SK-N-SH treated with all-trans-retinoic acid at 6 μM for 48 hours (cell line): ENCODE measurements at regions not wholly inside any gene's neighbourhood (a gene's known extent, or its start where the extent isn't known, plus 50 kb on each side); places are given as distances from the start of the nearest gene placed in this dataset.

Experiments used
- ATAC-seq: fragments of 200-7000 bp; cut with Tn5 transposase; 3 replicates; pipeline ENCODE4 v1.9.1; 2020; ENCODE audit warnings: mild to moderate bottlenecking, moderate library complexity
- ARNTL ChIP-seq: fragments of 450-650 bp; formaldehyde crosslinking; IDR thresholded peaks from 2 replicates; pipeline ENCODE4 v1.5.0; 2020; ENCODE audit warnings: low read depth, mild to moderate bottlenecking, moderate library complexity, borderline replicate concordance
- BACH2 ChIP-seq: fragments of 250-450 bp; sonication (Bioruptor Pico); IDR thresholded peaks from 2 replicates; pipeline ENCODE4 v1.9.0; 2021; ENCODE audit warnings: mild to moderate bottlenecking, borderline replicate concordance
- CREB5 ChIP-seq: fragments of 250-450 bp; sonication (Bioruptor Pico); IDR thresholded peaks from 2 replicates; pipeline ENCODE4 v1.5.1; 2020; ENCODE audit warnings: low read depth, mild to moderate bottlenecking, moderate library complexity
- CSDC2 ChIP-seq: fragments of 250-450 bp; sonication (Bioruptor Pico); IDR thresholded peaks from 2 replicates; pipeline ENCODE4 v1.5.0; 2020; ENCODE audit warnings: mild to moderate bottlenecking, moderate library complexity
- ESRRG ChIP-seq: fragments of 250-450 bp; sonication (Bioruptor Pico); IDR thresholded peaks from 2 replicates; pipeline ENCODE4 v1.6.1; 2021; ENCODE audit warnings: mild to moderate bottlenecking
- GLIS3 ChIP-seq: fragments of 250-450 bp; sonication (Bioruptor Pico); IDR thresholded peaks from 2 replicates; pipeline ENCODE4 v1.5.0; 2020; ENCODE audit warnings: mild to moderate bottlenecking, moderate library complexity
- ISL1 ChIP-seq: fragments of 250-450 bp; sonication (Bioruptor Pico); IDR thresholded peaks from 2 replicates; pipeline ENCODE4 v2.1.2; 2022; ENCODE audit warnings: mild to moderate bottlenecking, moderate library complexity
- OSR1 ChIP-seq: fragments of 250-450 bp; sonication (Bioruptor Pico); IDR thresholded peaks from 2 replicates; pipeline ENCODE4 v1.8.0; 2022; ENCODE audit warnings: moderate library complexity, mild to moderate bottlenecking, inconsistent platforms
- PATZ1 ChIP-seq: fragments of 250-450 bp; sonication (Bioruptor Pico); IDR thresholded peaks from 2 replicates; pipeline ENCODE4 v1.8.0; 2020; ENCODE audit warnings: mild to moderate bottlenecking, moderate library complexity, borderline replicate concordance
- POU6F1 ChIP-seq: fragments of 250-450 bp; sonication (Bioruptor Pico); IDR thresholded peaks from 2 replicates; pipeline ENCODE4 v1.8.0; 2021; ENCODE audit warnings: low read depth, mild to moderate bottlenecking, moderate library complexity, borderline replicate concordance
- PPARA ChIP-seq: fragments of 250-450 bp; sonication (Bioruptor Pico); IDR thresholded peaks from 2 replicates; pipeline ENCODE4 v1.5.0; 2020; ENCODE audit warnings: mild to moderate bottlenecking, borderline replicate concordance
- SNAI2 ChIP-seq: fragments of 250-450 bp; sonication (Bioruptor Pico); IDR thresholded peaks from 2 replicates; pipeline ENCODE4 v1.5.0; 2020; ENCODE audit warnings: mild to moderate bottlenecking, moderate library complexity
- TOX ChIP-seq: fragments of 250-450 bp; sonication (Bioruptor Pico); IDR thresholded peaks from 2 replicates; pipeline ENCODE4 v1.8.0; 2021; ENCODE audit warnings: mild to moderate bottlenecking, moderate library complexity, borderline replicate concordance
- TSHZ2 ChIP-seq: fragments of 250-450 bp; sonication (Bioruptor Pico); IDR thresholded peaks from 2 replicates; pipeline ENCODE4 v1.5.0; 2020; ENCODE audit warnings: mild to moderate bottlenecking, moderate library complexity
- ZNF70 ChIP-seq: fragments of 450-650 bp; formaldehyde crosslinking; IDR thresholded peaks from 2 replicates; pipeline ENCODE4 v1.5.0; 2020; ENCODE audit warnings: mild to moderate bottlenecking, moderate library complexity

GRCh38 chr4:171221181-171221580, 592.0 kb upstream of the GALNTL6 start (continued):
- TF ChIP-seq POU6F1 (CRISPR knock-in tag) = no peak
- no peak for TF ChIP-seq PATZ1

GRCh38 chr4:171203425-171203824, 609.8 kb upstream of the GALNTL6 start:
- ATAC-seq = peak; percentile 87
- TF ChIP-seq PATZ1 = no peak
- TF ChIP-seq POU6F1 (CRISPR knock-in tag) = no peak

GRCh38 chr4:171202908-171203307, 610.3 kb upstream of the GALNTL6 start:
- no peak for ATAC-seq
- no peak for TF ChIP-seq ZNF70 (CRISPR knock-in tag)

- no peak for ATAC-seq
- TF ChIP-seq ESRRG (CRISPR knock-in tag) = no peak
- no peak for TF ChIP-seq TOX
- TF ChIP-seq OSR1 (CRISPR knock-in tag) = no peak
- no peak for TF ChIP-seq TSHZ2 (CRISPR knock-in tag)
- no peak for TF ChIP-seq BACH2 (CRISPR knock-in tag)
- no peak for TF ChIP-seq PPARA (CRISPR knock-in tag)
- no peak for TF ChIP-seq ISL1 (CRISPR knock-in tag)
- TF ChIP-seq ARNTL (CRISPR knock-in tag) = no peak
- TF ChIP-seq ZNF70 (CRISPR knock-in tag) = no peak
- no peak for TF ChIP-seq GLIS3 (CRISPR knock-in tag)
- no peak for TF ChIP-seq PATZ1
- TF ChIP-seq SNAI2 = no peak
These were observed 626.5 kb upstream of the GALNTL6 start for GRCh38 chr4:171186700-171187099.

- no peak for ATAC-seq
- TF ChIP-seq TOX = no peak
- no peak for TF ChIP-seq CSDC2 (CRISPR knock-in tag)
- no peak for TF ChIP-seq CREB5 (CRISPR knock-in tag)
- no peak for TF ChIP-seq POU6F1 (CRISPR knock-in tag)
- TF ChIP-seq PATZ1 = no peak
- TF ChIP-seq BACH2 (CRISPR knock-in tag) = no peak
- TF ChIP-seq SNAI2 = no peak
- TF ChIP-seq ESRRG (CRISPR knock-in tag) = no peak
These were observed 632.1 kb upstream of the GALNTL6 start for GRCh38 chr4:171181090-171181489.
